ENCODE measurements at regions not wholly inside any gene's neighbourhood (a gene's known extent, or its start where the extent isn't known, plus 50 kb on each side); places are given as distances from the start of the nearest gene placed in this dataset.

- ChIA-PET POLR2A (no interaction called here), CTCF (interaction anchor here (1.3 kb wide), 1 partner anchor 10 kb away, joined by 3 read pairs; no protein-coding TSS in a partner anchor)
- Histone ChIP-seq H3K4me1 (ENCODE audit: control insufficient read depth, insufficient read depth, low read length) (no peaks in the 10 kb centered on the region), H3K9me3 (ENCODE audit: control insufficient read depth, insufficient read depth, low read depth, low read length) (no peaks in the 10 kb centered on the region), H3K4me3 (ENCODE audit: low read depth, low read length) (no peak overlapping the region), H3K36me3 (ENCODE audit: control insufficient read depth in 2 of 2, insufficient read depth in 1 of 2, low read length in 2 of 2) (no peaks in the 10 kb centered on the region), H3K27ac (ENCODE audit: extremely low read depth, low read depth, low read length) (no peak overlapping the region)
- no peak for TF ChIP-seq ZNF585B (tag by site-specific recombination; IDR thresholded peaks at IDR 0.05)
- no peak for TF ChIP-seq ZNF677 (tag by site-specific recombination; IDR thresholded peaks at IDR 0.05)
These were observed 109.2 kb upstream of the FHIT start for GRCh38 chr3:61360297-61360965.

- no peaks in the 10 kb centered on the region for H3K9me3 ChIP-seq (ENCODE audit: control insufficient read depth, insufficient read depth, low read depth, low read length)
- H3K4me3 ChIP-seq (ENCODE audit: low read depth, low read length), result no peak overlapping the region
- H3K4me1 ChIP-seq (ENCODE audit: control insufficient read depth, insufficient read depth, low read length), result no peaks in the 10 kb centered on the region
- no peak overlapping the region for H3K27ac ChIP-seq (ENCODE audit: extremely low read depth, low read depth, low read length)
- ChIA-PET POLR2A (no interaction called here), CTCF (interaction anchor here (0.6 to 1.2 kb wide), 4 partner anchors 12 to 1270 kb away, joined by 3 to 7 read pairs (median 4); no protein-coding TSS in a partner anchor)
- TF ChIP-seq ZNF544 (tag by site-specific recombination; IDR thresholded peaks at IDR 0.05), result no peak
- TF ChIP-seq KLF16 (tag by site-specific recombination; IDR thresholded peaks at IDR 0.05), result no peak
- TF ChIP-seq ZNF157 (tag by site-specific recombination; IDR thresholded peaks at IDR 0.05), result no peak
- TF ChIP-seq PRDM6 (tag by site-specific recombination; IDR thresholded peaks at IDR 0.05), result no peak
- no peak for TF ChIP-seq ZBTB17 (tag by site-specific recombination; IDR thresholded peaks at IDR 0.05)
- no peak for TF ChIP-seq ZIC2 (tag by site-specific recombination; IDR thresholded peaks at IDR 0.05)
- no peak for TF ChIP-seq ZNF530 (tag by site-specific recombination; IDR thresholded peaks at IDR 0.05; ENCODE audit: low read depth)
- TF ChIP-seq ZNF747 (tag by site-specific recombination; IDR thresholded peaks at IDR 0.05), result no peak
- no peak for TF ChIP-seq ZFP69B (tag by site-specific recombination; IDR thresholded peaks at IDR 0.05)
- TF ChIP-seq OSR2 (tag by site-specific recombination; IDR thresholded peaks at IDR 0.05), result no peak
- no peak for TF ChIP-seq GLIS1 (tag by site-specific recombination; IDR thresholded peaks at IDR 0.05)
- TF ChIP-seq ZBTB10 (tag by site-specific recombination; IDR thresholded peaks at IDR 0.05), result no peak
- TF ChIP-seq GFI1B (tag by site-specific recombination; IDR thresholded peaks at IDR 0.05), result no peak
- TF ChIP-seq ZBTB48 (tag by site-specific recombination; IDR thresholded peaks at IDR 0.05), result no peak
- no peak for TF ChIP-seq ZNF600 (tag by site-specific recombination; IDR thresholded peaks at IDR 0.05)
- no peak for TF ChIP-seq ZBTB11 (tag by site-specific recombination; conservative IDR thresholded peaks at IDR 0.05; ENCODE audit: low read depth)
- TF ChIP-seq ZNF518A (tag by site-specific recombination; conservative IDR thresholded peaks at IDR 0.05; ENCODE audit: low read depth), result no peak
- no peak for TF ChIP-seq ZNF24 (tag by site-specific recombination; IDR thresholded peaks at IDR 0.05)
- TF ChIP-seq YY2 (tag by site-specific recombination; IDR thresholded peaks at IDR 0.05), result no peak
- no peak for TF ChIP-seq ZNF596 (tag by site-specific recombination; IDR thresholded peaks at IDR 0.05)
- H3K36me3 ChIP-seq (ENCODE audit: control insufficient read depth in 2 of 2, insufficient read depth in 1 of 2, low read length in 2 of 2), result no peaks in the 10 kb centered on the region
These were observed 118.4 kb upstream of the FHIT start for GRCh38 chr3:61369678-61370077.

All from HEK293 (cell line).